HL-60 (cell line): ENCODE measurements at regions not wholly inside any gene's neighbourhood (a gene's known extent, or its start where the extent isn't known, plus 50 kb on each side); places are given as distances from the start of the nearest gene placed in this dataset.

Experiments used
- DNase-seq, 2 experiments: peaks; one replicate each; pipeline ENCODE4 v3.0.0-alpha.2; 2010 to 2020; ENCODE audit warnings: low read depth in 1 of 2, low spot score in 1 of 2
- H3K27ac ChIP-seq: fragments of 250-450 bp; sonication (Bioruptor Pico); replicated peaks from 2 replicates; pipeline ENCODE4 v1.5.1; 2020; ENCODE audit warnings: mild to moderate bottlenecking, moderate library complexity
- H3K27me3 ChIP-seq: fragments of 250-450 bp; sonication (Bioruptor Pico); 2 replicates; pipeline ENCODE4 v1.5.1; 2021; ENCODE audit warnings: mild to moderate bottlenecking, moderate library complexity; ENCODE audit not compliant: insufficient read depth, poor library complexity, severe bottlenecking
- H3K4me3 ChIP-seq: replicated peaks from 2 replicates; pipeline ENCODE4 v1.5.1; 2011; ENCODE audit warnings: mild to moderate bottlenecking, control low read depth, low read length; ENCODE audit not compliant: insufficient read depth
- CTCF ChIP-seq: IDR thresholded peaks from one replicate; pipeline ENCODE4 v1.5.1; 2011; ENCODE audit warnings: low read length, control low read depth, inconsistent platforms; ENCODE audit not compliant: insufficient read depth
- GABPA ChIP-seq: IDR thresholded peaks from 2 replicates; pipeline ENCODE4 v1.6.1; 2012; ENCODE audit warnings: low read depth
- POLR2AphosphoS5 ChIP-seq: IDR thresholded peaks from 2 replicates; pipeline ENCODE4 v1.6.1; 2012; ENCODE audit warnings: low read depth
- SPI1 ChIP-seq: IDR thresholded peaks from 2 replicates; pipeline ENCODE4 v1.6.1; 2012; ENCODE audit warnings: low read depth, mild to moderate bottlenecking, borderline replicate concordance
- TF ChIP-seq, protein P1 (sequence below): IDR thresholded peaks from 2 replicates; pipeline ENCODE4 v1.6.1; 2012; ENCODE audit warnings: low read depth; ENCODE audit not compliant: insufficient replicate concordance

DNA sequence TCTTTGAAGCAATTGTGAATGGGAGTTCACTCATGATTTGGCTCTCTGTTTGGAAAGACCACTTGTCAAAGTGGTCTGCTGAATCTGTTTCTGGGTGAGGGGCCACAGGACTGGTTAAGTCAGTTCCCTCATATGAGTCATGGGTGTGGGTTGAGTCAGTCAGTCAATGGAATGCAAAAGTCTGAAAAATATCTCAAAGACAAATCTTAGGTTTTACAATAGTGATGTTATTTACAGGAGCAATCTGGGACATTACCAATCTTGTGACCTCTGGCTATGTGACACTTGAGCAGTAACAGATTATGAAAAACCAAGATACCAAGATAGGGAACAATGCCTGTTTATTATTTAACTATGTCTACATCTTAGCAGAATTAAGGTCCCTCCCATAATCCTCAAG lies 311.6 kb downstream of the AASDHPPT start:
- no peak overlapping the region for H3K27ac ChIP-seq
- H3K4me3 ChIP-seq = no peak overlapping the region
- H3K27me3 ChIP-seq = no peaks in the 10 kb centered on the region
- DNase-seq = no peak
- TF ChIP-seq SPI1 = no peak
- TF ChIP-seq, protein P1, sequence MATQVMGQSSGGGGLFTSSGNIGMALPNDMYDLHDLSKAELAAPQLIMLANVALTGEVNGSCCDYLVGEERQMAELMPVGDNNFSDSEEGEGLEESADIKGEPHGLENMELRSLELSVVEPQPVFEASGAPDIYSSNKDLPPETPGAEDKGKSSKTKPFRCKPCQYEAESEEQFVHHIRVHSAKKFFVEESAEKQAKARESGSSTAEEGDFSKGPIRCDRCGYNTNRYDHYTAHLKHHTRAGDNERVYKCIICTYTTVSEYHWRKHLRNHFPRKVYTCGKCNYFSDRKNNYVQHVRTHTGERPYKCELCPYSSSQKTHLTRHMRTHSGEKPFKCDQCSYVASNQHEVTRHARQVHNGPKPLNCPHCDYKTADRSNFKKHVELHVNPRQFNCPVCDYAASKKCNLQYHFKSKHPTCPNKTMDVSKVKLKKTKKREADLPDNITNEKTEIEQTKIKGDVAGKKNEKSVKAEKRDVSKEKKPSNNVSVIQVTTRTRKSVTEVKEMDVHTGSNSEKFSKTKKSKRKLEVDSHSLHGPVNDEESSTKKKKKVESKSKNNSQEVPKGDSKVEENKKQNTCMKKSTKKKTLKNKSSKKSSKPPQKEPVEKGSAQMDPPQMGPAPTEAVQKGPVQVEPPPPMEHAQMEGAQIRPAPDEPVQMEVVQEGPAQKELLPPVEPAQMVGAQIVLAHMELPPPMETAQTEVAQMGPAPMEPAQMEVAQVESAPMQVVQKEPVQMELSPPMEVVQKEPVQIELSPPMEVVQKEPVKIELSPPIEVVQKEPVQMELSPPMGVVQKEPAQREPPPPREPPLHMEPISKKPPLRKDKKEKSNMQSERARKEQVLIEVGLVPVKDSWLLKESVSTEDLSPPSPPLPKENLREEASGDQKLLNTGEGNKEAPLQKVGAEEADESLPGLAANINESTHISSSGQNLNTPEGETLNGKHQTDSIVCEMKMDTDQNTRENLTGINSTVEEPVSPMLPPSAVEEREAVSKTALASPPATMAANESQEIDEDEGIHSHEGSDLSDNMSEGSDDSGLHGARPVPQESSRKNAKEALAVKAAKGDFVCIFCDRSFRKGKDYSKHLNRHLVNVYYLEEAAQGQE = no peak

GRCh38 chr11:106390078-106390477 lies 312.6 kb downstream of the AASDHPPT start:
- no peak for TF ChIP-seq CTCF
- no peak for TF ChIP-seq GABPA
- TF ChIP-seq, protein P1 = no peak
- TF ChIP-seq SPI1 = no peak
- H3K27ac ChIP-seq = no peak overlapping the region
- DNase-seq = no peak
- no peak overlapping the region for H3K4me3 ChIP-seq
- no peaks in the 10 kb centered on the region for H3K27me3 ChIP-seq

DNA sequence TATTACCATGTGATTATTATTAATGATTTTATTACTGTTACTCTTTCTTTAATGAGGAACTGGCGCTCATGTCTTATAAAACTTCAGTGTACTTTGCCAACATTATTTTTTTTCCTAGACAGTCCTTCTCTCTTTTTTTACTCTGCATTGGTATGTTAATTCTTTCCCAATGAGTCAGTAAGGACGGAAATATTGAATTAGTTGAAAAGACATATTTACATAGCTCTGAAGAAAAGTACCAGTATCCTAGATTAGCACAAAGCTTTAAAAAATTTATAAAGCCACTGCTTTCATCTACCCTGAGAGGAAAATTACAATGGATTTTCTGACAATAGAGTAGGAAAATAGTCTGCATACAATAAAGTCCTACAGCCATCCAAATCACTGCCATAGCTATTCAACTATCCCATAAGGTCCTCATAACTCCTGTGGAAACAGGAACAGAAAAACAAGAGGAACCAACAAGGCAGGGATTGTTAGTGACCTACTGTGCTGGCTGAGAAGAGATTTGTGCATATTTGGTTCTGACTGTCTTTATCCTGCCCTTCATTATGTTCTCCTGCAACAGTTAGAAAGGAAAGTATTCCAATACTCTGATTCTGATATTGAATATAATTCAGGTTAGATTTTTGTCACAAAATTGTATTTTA lies 314.4 kb downstream of the AASDHPPT start:
- no peak for DNase-seq
- Histone ChIP-seq H3K27me3 (no peaks in the 10 kb centered on the region), H3K27ac (no peak overlapping the region), H3K4me3 (no peak overlapping the region)
- no peak for TF ChIP-seq SPI1
- TF ChIP-seq GABPA = no peak
- TF ChIP-seq CTCF = no peak
- TF ChIP-seq POLR2AphosphoS5 = no peak
- TF ChIP-seq, protein P1 = no peak
